GM23248 (cell line): ENCODE measurements at regions not wholly inside any gene's neighbourhood (a gene's known extent, or its start where the extent isn't known, plus 50 kb on each side); places are given as distances from the start of the nearest gene placed in this dataset.

Source experiments
- EZH2 ChIP-seq: fragments of 200-600 bp; sonication (generic); IDR thresholded peaks from 2 replicates; pipeline ENCODE4 v1.6.1; 2018; ENCODE audit warnings: antibody characterized with exemption, mild to moderate bottlenecking; ENCODE audit not compliant: insufficient read depth, poor library complexity, severe bottlenecking
- EZH2phosphoT487 ChIP-seq: fragments of 200-600 bp; sonication (generic); IDR thresholded peaks from 2 replicates; pipeline ENCODE4 v1.6.1; 2018; ENCODE audit warnings: antibody characterized with exemption, moderate library complexity, mild to moderate bottlenecking, low read depth; ENCODE audit not compliant: insufficient read depth

DNA sequence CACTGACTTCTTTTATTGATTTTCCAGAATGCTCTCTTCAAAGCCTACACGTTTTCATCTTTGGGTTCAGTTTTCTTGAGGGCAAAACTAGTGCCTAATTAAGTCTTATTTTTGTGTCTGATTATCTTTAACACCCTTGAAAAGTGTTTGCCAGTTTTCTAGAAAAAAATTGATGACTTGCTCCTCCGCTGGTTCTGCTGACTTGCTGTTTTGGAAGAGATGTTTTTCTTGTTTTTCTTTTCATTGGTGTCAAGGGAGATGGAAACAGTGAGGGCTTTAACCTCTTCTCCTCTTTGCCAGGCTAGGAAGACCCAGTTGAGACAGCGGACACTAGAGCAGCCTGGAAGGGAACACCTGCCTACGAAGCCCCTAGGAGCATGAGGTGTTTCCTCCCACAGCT lies 123.7 kb upstream of the EEPD1 start:
- TF ChIP-seq EZH2 = no peak
- TF ChIP-seq EZH2phosphoT487 = no peak
